DND-41 (cell line): ENCODE measurements at regions not wholly inside any gene's neighbourhood (a gene's known extent, or its start where the extent isn't known, plus 50 kb on each side); places are given as distances from the start of the nearest gene placed in this dataset.
"Not testable (repeated sequence)": the region's sequence is repeated elsewhere in the genome, so short reads cannot be mapped to it uniquely, and the experiment has no call there.

Experiments used
- EZH2 ChIP-seq: IDR thresholded peaks from 3 replicates; pipeline ENCODE4 v1.6.1; 2012; ENCODE audit warnings: borderline replicate concordance, low read depth, mild to moderate bottlenecking, moderate library complexity, low read length, inconsistent platforms; ENCODE audit not compliant: severe bottlenecking
- TF ChIP-seq, protein P1 (sequence below): IDR thresholded peaks from 2 replicates; pipeline ENCODE4 v1.5.1; 2012; ENCODE audit warnings: borderline replicate concordance, low read length, moderate library complexity, mild to moderate bottlenecking; ENCODE audit not compliant: poor library complexity, severe bottlenecking; ENCODE audit errors: extremely low read depth

DNA sequence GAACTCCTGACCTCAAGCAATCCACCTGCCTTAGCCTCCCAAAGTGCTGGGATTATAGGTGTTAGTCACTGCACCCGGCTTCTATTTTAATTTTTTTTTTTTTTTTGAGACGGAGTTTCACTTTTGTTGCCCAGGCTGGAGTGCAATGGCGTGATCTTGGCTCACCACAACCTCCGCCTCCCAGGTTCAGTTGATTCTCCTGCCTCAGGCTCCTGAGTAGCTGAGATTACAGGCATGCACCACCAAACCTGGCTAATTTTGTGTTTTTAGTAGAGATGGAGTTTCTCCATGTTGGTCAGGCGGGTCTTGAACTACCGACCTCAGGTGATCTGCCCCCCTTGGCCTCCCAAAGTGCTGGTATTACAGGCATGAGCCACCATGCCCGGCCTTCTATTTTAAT lies 149.1 kb downstream of the MYCN start:
- TF ChIP-seq, protein P1, sequence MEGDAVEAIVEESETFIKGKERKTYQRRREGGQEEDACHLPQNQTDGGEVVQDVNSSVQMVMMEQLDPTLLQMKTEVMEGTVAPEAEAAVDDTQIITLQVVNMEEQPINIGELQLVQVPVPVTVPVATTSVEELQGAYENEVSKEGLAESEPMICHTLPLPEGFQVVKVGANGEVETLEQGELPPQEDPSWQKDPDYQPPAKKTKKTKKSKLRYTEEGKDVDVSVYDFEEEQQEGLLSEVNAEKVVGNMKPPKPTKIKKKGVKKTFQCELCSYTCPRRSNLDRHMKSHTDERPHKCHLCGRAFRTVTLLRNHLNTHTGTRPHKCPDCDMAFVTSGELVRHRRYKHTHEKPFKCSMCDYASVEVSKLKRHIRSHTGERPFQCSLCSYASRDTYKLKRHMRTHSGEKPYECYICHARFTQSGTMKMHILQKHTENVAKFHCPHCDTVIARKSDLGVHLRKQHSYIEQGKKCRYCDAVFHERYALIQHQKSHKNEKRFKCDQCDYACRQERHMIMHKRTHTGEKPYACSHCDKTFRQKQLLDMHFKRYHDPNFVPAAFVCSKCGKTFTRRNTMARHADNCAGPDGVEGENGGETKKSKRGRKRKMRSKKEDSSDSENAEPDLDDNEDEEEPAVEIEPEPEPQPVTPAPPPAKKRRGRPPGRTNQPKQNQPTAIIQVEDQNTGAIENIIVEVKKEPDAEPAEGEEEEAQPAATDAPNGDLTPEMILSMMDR: not testable (repeated sequence)
- not testable (repeated sequence) for TF ChIP-seq EZH2
